OCI-LY7 (cell line): ENCODE measurements at regions not wholly inside any gene's neighbourhood (a gene's known extent, or its start where the extent isn't known, plus 50 kb on each side); places are given as distances from the start of the nearest gene placed in this dataset.

Experiments used
- BruUV-seq: library from RNA; stranded (reverse); fragments of 400-500 nt; replicated peaks from 2 replicates; lab custom pipeline; 2021; lab: Mats Ljungman, UMichigan
- CTCF ChIA-PET: fragments of 300-600 bp; sonication (Branson Sonifier 250); formaldehyde crosslinking; loops from one replicate; lab custom pipeline; 2022; ENCODE audit warnings: antibody characterized with exemption; ENCODE audit not compliant: unreplicated experiment; lab: Charles Lee
- POLR2A ChIA-PET: fragments of 300-600 bp; sonication (Branson Sonifier 250); formaldehyde crosslinking; loops from one replicate; lab custom pipeline; 2022; ENCODE audit warnings: antibody characterized with exemption; lab: Charles Lee
- DNase-seq: peaks from one replicate; pipeline ENCODE4 v3.0.0-alpha.2; 2015; ENCODE audit warnings: low spot score
- H2AFZ ChIP-seq: fragments of 200-600 bp; sonication (generic), shearing (Covaris generic); 2 replicates; pipeline ENCODE4 v1.6.1; 2014; ENCODE audit warnings: mild to moderate bottlenecking, antibody characterized with exemption, low read length, moderate library complexity
- H3K27ac ChIP-seq: fragments of 200-600 bp; sonication (generic); 2 replicates; pipeline ENCODE4 v1.5.1; 2014; ENCODE audit warnings: mixed run types, low read depth, mild to moderate bottlenecking, moderate library complexity, low read length, inconsistent platforms; ENCODE audit not compliant: poor library complexity, severe bottlenecking
- H3K36me3 ChIP-seq: fragments of 200-600 bp; sonication (generic); 2 replicates; pipeline ENCODE4 v1.6.1; 2014; ENCODE audit warnings: mild to moderate bottlenecking, antibody characterized with exemption, low read length, moderate library complexity, mixed read lengths; ENCODE audit not compliant: insufficient read depth
- H3K4me1 ChIP-seq: fragments of 200-600 bp; sonication (generic); 2 replicates; pipeline ENCODE4 v1.5.1; 2014; ENCODE audit warnings: mild to moderate bottlenecking, low read length; ENCODE audit not compliant: insufficient read depth, poor library complexity, severe bottlenecking
- H3K4me2 ChIP-seq: fragments of 200-600 bp; sonication (generic); 2 replicates; pipeline ENCODE4 v1.6.1; 2014; ENCODE audit warnings: mild to moderate bottlenecking, low read length
- H3K4me3 ChIP-seq: fragments of 200-600 bp; sonication (generic); 2 replicates; pipeline ENCODE4 v1.5.1; 2014; ENCODE audit warnings: mild to moderate bottlenecking, low read depth, low read length; ENCODE audit not compliant: poor library complexity, severe bottlenecking
- H3K79me2 ChIP-seq: fragments of 200-600 bp; sonication (generic); 2 replicates; pipeline ENCODE4 v1.6.1; 2016; ENCODE audit warnings: low read depth, mild to moderate bottlenecking, low read length, moderate library complexity, mixed read lengths; ENCODE audit not compliant: insufficient read depth
- H3K9me2 ChIP-seq: fragments of 200-600 bp; sonication (generic); 2 replicates; pipeline ENCODE4 v1.6.1; 2016; ENCODE audit warnings: mild to moderate bottlenecking, low read length, mixed read lengths; ENCODE audit not compliant: insufficient read depth
- H3K9me3 ChIP-seq: fragments of 200-600 bp; sonication (generic); 2 replicates; pipeline ENCODE4 v1.6.1; 2014; ENCODE audit warnings: mild to moderate bottlenecking, mixed run types, low read length, mixed read lengths
- H4K20me1 ChIP-seq: fragments of 200-600 bp; sonication (generic); 2 replicates; pipeline ENCODE4 v1.6.1; 2014; ENCODE audit warnings: mild to moderate bottlenecking, antibody characterized with exemption, low read length, moderate library complexity, mixed read lengths; ENCODE audit not compliant: insufficient read depth
- EZH2phosphoT487 ChIP-seq: fragments of 200-600 bp; sonication (generic); IDR thresholded peaks from 2 replicates; pipeline ENCODE4 v1.6.1; 2018; ENCODE audit warnings: low read depth, borderline replicate concordance, mild to moderate bottlenecking, mixed run types, antibody characterized with exemption, low read length, moderate library complexity, mixed read lengths
- intact Hi-C: fragments of 100-400 bp; cut with micrococcal nuclease; formaldehyde crosslinking; loops from one replicate; pipeline ENCODE4 v1.10.0; 2022; ENCODE audit not compliant: unreplicated experiment
- TF ChIP-seq, protein P1 (sequence below): fragments of 200-600 bp; sonication (generic); conservative IDR thresholded peaks from 2 replicates; pipeline ENCODE4 v1.5.1; 2014; ENCODE audit warnings: mild to moderate bottlenecking, antibody characterized with exemption, low read length, moderate library complexity, mixed read lengths

- BruUV-seq, result no TSS peak
- peaks cover 24% of the 10 kb centered on the region for H3K9me3 ChIP-seq
- intact Hi-C loops, result no loop called here
- no peak overlapping the region for H3K4me2 ChIP-seq
- no peaks in the 10 kb centered on the region for H3K79me2 ChIP-seq
- H4K20me1 ChIP-seq, result no peaks in the 10 kb centered on the region
- H3K36me3 ChIP-seq, result no peaks in the 10 kb centered on the region
- no peak overlapping the region for H3K27ac ChIP-seq
- H3K4me3 ChIP-seq, result no peak overlapping the region
- no peaks in the 10 kb centered on the region for H3K4me1 ChIP-seq
- TF ChIP-seq EZH2phosphoT487, result no peak
- TF ChIP-seq, protein P1, sequence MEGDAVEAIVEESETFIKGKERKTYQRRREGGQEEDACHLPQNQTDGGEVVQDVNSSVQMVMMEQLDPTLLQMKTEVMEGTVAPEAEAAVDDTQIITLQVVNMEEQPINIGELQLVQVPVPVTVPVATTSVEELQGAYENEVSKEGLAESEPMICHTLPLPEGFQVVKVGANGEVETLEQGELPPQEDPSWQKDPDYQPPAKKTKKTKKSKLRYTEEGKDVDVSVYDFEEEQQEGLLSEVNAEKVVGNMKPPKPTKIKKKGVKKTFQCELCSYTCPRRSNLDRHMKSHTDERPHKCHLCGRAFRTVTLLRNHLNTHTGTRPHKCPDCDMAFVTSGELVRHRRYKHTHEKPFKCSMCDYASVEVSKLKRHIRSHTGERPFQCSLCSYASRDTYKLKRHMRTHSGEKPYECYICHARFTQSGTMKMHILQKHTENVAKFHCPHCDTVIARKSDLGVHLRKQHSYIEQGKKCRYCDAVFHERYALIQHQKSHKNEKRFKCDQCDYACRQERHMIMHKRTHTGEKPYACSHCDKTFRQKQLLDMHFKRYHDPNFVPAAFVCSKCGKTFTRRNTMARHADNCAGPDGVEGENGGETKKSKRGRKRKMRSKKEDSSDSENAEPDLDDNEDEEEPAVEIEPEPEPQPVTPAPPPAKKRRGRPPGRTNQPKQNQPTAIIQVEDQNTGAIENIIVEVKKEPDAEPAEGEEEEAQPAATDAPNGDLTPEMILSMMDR, result no peak
- ChIA-PET POLR2A (no interaction called here), CTCF (no interaction called here)
- DNase-seq, result no peak
- H2AFZ ChIP-seq, result no peak overlapping the region
- no peaks in the 10 kb centered on the region for H3K9me2 ChIP-seq
These were observed 1247.8 kb downstream of the BRD1 start for GRCh38 chr22:48579928-48580309.

DNA sequence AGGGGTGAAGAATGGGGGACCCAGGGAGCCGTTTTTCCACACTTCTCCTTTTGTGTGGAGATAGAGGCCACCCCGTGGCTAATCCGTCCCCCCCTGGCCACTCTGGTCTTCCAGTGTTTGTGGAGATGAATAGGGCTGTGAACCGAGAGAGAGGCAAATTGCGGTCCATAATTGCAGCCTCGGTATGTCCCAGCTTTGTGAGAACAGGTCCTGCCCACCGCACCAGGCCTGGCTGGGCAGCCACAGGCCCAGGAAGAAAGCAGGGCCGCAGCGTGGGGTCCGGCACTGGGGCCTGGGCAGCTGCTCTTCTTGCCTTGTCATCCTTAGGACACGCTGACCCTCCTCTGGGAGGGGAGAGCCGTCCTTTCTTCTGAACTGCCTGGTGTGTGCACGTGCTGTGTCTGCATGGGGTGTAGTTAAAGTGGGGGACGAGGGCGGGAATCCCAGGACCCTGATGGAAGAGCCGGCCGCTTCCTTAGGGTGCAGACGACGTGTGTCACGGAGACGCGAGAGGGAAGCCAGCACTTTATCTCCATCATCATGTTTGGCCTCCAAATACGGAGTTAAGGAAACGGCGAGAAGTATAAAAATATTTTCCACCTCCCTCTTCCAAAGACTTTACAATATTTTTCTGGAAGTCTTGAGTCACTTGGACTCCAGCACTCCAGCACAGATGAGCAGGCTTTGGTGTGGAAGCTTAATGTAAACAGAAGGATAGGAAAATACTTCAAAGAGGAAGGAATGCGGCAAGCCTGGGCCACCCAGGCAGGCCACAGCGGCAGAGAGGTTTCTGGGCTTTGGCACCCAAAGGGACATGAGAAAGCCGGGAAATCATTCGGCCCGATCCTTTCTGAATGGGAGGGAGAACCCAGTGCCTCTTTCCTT is 1248.4 kb downstream of the BRD1 start:
- no peak for TF ChIP-seq EZH2phosphoT487
- TF ChIP-seq, protein P1, result no peak
- Histone ChIP-seq H3K4me1 (no peaks in the 10 kb centered on the region), H3K4me2 (no peak overlapping the region), H3K36me3 (no peaks in the 10 kb centered on the region), H3K9me2 (no peaks in the 10 kb centered on the region), H3K27ac (no peak overlapping the region), H2AFZ (no peak overlapping the region), H4K20me1 (no peaks in the 10 kb centered on the region), H3K79me2 (no peaks in the 10 kb centered on the region), H3K4me3 (no peak overlapping the region), H3K9me3 (peaks cover 18% of the 10 kb centered on the region)
- no peak for DNase-seq
- CTCF ChIA-PET, result no interaction called here
- POLR2A ChIA-PET, result no interaction called here
- intact Hi-C loops, result no loop called here
- no TSS peak for BruUV-seq
